ENCODE measurements at regions not wholly inside any gene's neighbourhood (a gene's known extent, or its start where the extent isn't known, plus 50 kb on each side); places are given as distances from the start of the nearest gene placed in this dataset.

GRCh38 chr19:31211088-31211487, 138.1 kb downstream of the TSHZ3 start:
- peaks cover 20% of the 10 kb centered on the region for H3K4me1 Mint-ChIP-seq
- Histone ChIP-seq H3K4me2 (replicated peaks; ENCODE audit: extremely low read depth, low read length, poor library complexity, severe bottlenecking) (no peak overlapping the region), H3K9me3 (replicated peaks in 1 of 2; ENCODE audit: control insufficient read depth in 1 of 2, insufficient read depth in 1 of 2, low read length in 2 of 2) (no peaks in the 10 kb centered on the region), H3K36me3 (replicated peaks in 1 of 2; ENCODE audit: control insufficient read depth in 1 of 2, insufficient read depth in 2 of 2, low read length in 2 of 2) (no peaks in the 10 kb centered on the region), H3K4me3 (replicated peaks in 1 of 3; ENCODE audit: low read depth in 2 of 3, low read length in 3 of 3) (no peak overlapping the region), H2AFZ (ENCODE audit: insufficient read depth, low read depth, low read length, poor library complexity, severe bottlenecking) (no peak overlapping the region), H4K20me1 (ENCODE audit: insufficient read depth, low read length) (no peaks in the 10 kb centered on the region), H3K27ac (ENCODE audit: low read depth in 1 of 2, low read length in 2 of 2) (no peak overlapping the region), H3K79me2 (ENCODE audit: insufficient read depth, low read length) (no peaks in the 10 kb centered on the region), H3K4me1 (ENCODE audit: control insufficient read depth in 1 of 2, insufficient read depth in 2 of 2, low read length in 2 of 2) (peaks cover 10 to 13% of the 10 kb centered on the region in 2 donors), H3K27me3 (ENCODE audit: control insufficient read depth in 2 of 2, insufficient read depth in 2 of 2, low read length in 2 of 2) (peaks cover 15 to 34% of the 10 kb centered on the region in 2 donors), H3K9ac (ENCODE audit: insufficient read depth, low read length, poor library complexity, severe bottlenecking) (no peak overlapping the region)
- H3K4me3 Mint-ChIP-seq: peak overlapping the region in 1 of 2 donors; percentile 14
- 95% methylated on average over 2 of the region's 3 CpGs for WGBS (ENCODE audit: insufficient coverage)
- no peaks in the 10 kb centered on the region for H3K36me3 Mint-ChIP-seq
- intact Hi-C loops (cut with micrococcal nuclease): loop anchor here in 1 of 2 donors (10.0 kb wide), 1 partner anchor 144 kb away; no protein-coding TSS in a partner anchor
- TF ChIP-seq CTCF (IDR thresholded peaks at IDR 0.05): no peak
- H3K27me3 Mint-ChIP-seq (ENCODE audit: low read depth in 3 of 3): peaks cover 35 to 51% (median 39%) of the 10 kb centered on the region in 3 donors
- H3K27ac Mint-ChIP-seq: no peak overlapping the region
- no peak for DNase-seq
- H3K9me3 Mint-ChIP-seq: peaks cover 0 to 9% (median 1%) of the 10 kb centered on the region in 7 donors

DNA sequence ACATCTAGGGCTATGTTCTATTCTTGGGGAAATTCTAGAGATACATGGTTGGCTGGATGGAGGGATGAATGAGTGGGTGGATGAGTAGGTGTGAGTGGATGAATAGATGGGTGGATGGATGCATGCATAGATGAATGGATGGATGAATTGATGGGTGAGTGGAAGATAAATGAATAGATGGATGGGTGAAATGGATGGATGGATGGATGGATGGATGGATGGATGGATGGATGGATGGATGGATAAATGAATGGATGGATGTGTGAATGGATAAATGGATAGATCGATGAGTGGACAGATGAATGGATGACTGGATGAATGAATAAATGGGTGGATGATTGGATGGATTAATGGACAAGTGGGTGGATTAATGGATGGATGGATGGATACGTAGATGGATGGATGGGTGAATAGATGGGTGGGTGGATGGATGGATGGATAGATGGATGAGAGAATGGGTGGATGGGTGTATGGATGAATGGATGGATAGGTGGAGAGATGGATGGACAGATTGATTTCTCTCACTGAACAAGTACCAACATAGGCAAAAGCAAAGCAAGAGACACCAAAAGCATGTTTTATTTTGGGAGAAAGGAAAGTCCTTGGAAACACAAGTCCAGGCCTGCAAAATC, 143.2 kb downstream of the TSHZ3 start:
- Mint-ChIP-seq H3K27me3 (ENCODE audit: low read depth in 3 of 3) (peaks cover 23 to 45% (median 33%) of the 10 kb centered on the region in 3 donors), H3K9me3 (peaks cover 0 to 11% (median 3%) of the 10 kb centered on the region in 7 donors), H3K4me1 (peaks cover 8% of the 10 kb centered on the region)

More for the DNA sequence above, 143.2 kb downstream of the TSHZ3 start:
- no peaks in the 10 kb centered on the region for H3K9me3 ChIP-seq (replicated peaks in 1 of 2; ENCODE audit: control insufficient read depth in 1 of 2, insufficient read depth in 1 of 2, low read length in 2 of 2)
- H3K4me3 ChIP-seq (replicated peaks in 1 of 3; ENCODE audit: low read depth in 2 of 3, low read length in 3 of 3): no peak overlapping the region
- H3K9ac ChIP-seq (ENCODE audit: insufficient read depth, low read length, poor library complexity, severe bottlenecking): no peak overlapping the region
- intact Hi-C loops (cut with micrococcal nuclease): no loop called here
- no peaks in the 10 kb centered on the region for H3K79me2 ChIP-seq (ENCODE audit: insufficient read depth, low read length)
- TF ChIP-seq CTCF (IDR thresholded peaks at IDR 0.05): no peak
- no peaks in the 10 kb centered on the region for H3K36me3 Mint-ChIP-seq
- no peak overlapping the region for H2AFZ ChIP-seq (ENCODE audit: insufficient read depth, low read depth, low read length, poor library complexity, severe bottlenecking)
- H3K4me1 ChIP-seq (ENCODE audit: control insufficient read depth in 1 of 2, insufficient read depth in 2 of 2, low read length in 2 of 2): no peaks in the 10 kb centered on the region
- WGBS (ENCODE audit: insufficient coverage): 92% methylated on average over 2 of the region's 2 CpGs
- H4K20me1 ChIP-seq (ENCODE audit: insufficient read depth, low read length): no peaks in the 10 kb centered on the region
- DNase-seq: no peak
- H3K4me3 Mint-ChIP-seq: peak overlapping the region in 1 of 2 donors; percentile 40
- H3K27me3 ChIP-seq (ENCODE audit: control insufficient read depth in 2 of 2, insufficient read depth in 2 of 2, low read length in 2 of 2): peaks cover 6 to 15% of the 10 kb centered on the region in 2 donors
- no peak overlapping the region for H3K27ac ChIP-seq (ENCODE audit: low read depth in 1 of 2, low read length in 2 of 2)
- H3K36me3 ChIP-seq (replicated peaks in 1 of 2; ENCODE audit: control insufficient read depth in 1 of 2, insufficient read depth in 2 of 2, low read length in 2 of 2): no peaks in the 10 kb centered on the region
- H3K4me2 ChIP-seq (replicated peaks; ENCODE audit: extremely low read depth, low read length, poor library complexity, severe bottlenecking): no peak overlapping the region
- no peak overlapping the region for H3K27ac Mint-ChIP-seq
